HG02981 (cell line): ENCODE measurements at regions not wholly inside any gene's neighbourhood (a gene's known extent, or its start where the extent isn't known, plus 50 kb on each side); places are given as distances from the start of the nearest gene placed in this dataset.

Experiments
- ATAC-seq: cut with Tn5 transposase; IDR thresholded peaks from one replicate; pipeline ENCODE4 v1.9.1; 2021; ENCODE audit warnings: mild to moderate bottlenecking, moderate library complexity; ENCODE audit not compliant: unreplicated experiment

GRCh38 chr13:90142251-90142650, 1205.2 kb upstream of the MIR17HG start:
- no peak for ATAC-seq

GRCh38 chr13:90154311-90154960, 1193.1 kb upstream of the MIR17HG start:
- no peak for ATAC-seq

GRCh38 chr13:90156390-90156789, 1191.1 kb upstream of the MIR17HG start:
- ATAC-seq: no peak

- no peak for ATAC-seq
These were observed 1178.5 kb upstream of the MIR17HG start for GRCh38 chr13:90168953-90169352.

- no peak for ATAC-seq
These were observed 1177.3 kb upstream of the MIR17HG start for GRCh38 chr13:90170208-90170607.

GRCh38 chr13:90171649-90172048, 1175.8 kb upstream of the MIR17HG start:
- ATAC-seq: no peak

GRCh38 chr13:90177512-90177911, 1170.0 kb upstream of the MIR17HG start:
- no peak for ATAC-seq

- no peak for ATAC-seq
These were observed 1163.1 kb upstream of the MIR17HG start for GRCh38 chr13:90184355-90184754.

- no peak for ATAC-seq
These were observed 1161.8 kb upstream of the MIR17HG start for GRCh38 chr13:90185734-90186133.

GRCh38 chr13:90187478-90188350, 1159.8 kb upstream of the MIR17HG start:
- ATAC-seq: no peak

- ATAC-seq: no peak
These were observed 1159.2 kb upstream of the MIR17HG start for GRCh38 chr13:90188351-90188636.

- ATAC-seq: no peak
These were observed 1149.8 kb upstream of the MIR17HG start for GRCh38 chr13:90197722-90198121.

GRCh38 chr13:90201202-90201601, 1146.3 kb upstream of the MIR17HG start:
- ATAC-seq: no peak

GRCh38 chr13:90201676-90202460, 1145.6 kb upstream of the MIR17HG start:
- ATAC-seq: no peak

GRCh38 chr13:90205081-90205480, 1142.4 kb upstream of the MIR17HG start:
- ATAC-seq: no peak

GRCh38 chr13:90205911-90206310, 1141.6 kb upstream of the MIR17HG start:
- ATAC-seq: no peak

- no peak for ATAC-seq
These were observed 1130.2 kb upstream of the MIR17HG start for GRCh38 chr13:90217275-90217674.

GRCh38 chr13:90222758-90223157, 1124.7 kb upstream of the MIR17HG start:
- no peak for ATAC-seq

GRCh38 chr13:90230311-90230710, 1117.2 kb upstream of the MIR17HG start:
- no peak for ATAC-seq

GRCh38 chr13:90232291-90232690, 1115.2 kb upstream of the MIR17HG start:
- ATAC-seq: no peak

GRCh38 chr13:90233933-90234672, 1113.4 kb upstream of the MIR17HG start:
- ATAC-seq: no peak
